ENCODE measurements at regions not wholly inside any gene's neighbourhood (a gene's known extent, or its start where the extent isn't known, plus 50 kb on each side); places are given as distances from the start of the nearest gene placed in this dataset.

DNA sequence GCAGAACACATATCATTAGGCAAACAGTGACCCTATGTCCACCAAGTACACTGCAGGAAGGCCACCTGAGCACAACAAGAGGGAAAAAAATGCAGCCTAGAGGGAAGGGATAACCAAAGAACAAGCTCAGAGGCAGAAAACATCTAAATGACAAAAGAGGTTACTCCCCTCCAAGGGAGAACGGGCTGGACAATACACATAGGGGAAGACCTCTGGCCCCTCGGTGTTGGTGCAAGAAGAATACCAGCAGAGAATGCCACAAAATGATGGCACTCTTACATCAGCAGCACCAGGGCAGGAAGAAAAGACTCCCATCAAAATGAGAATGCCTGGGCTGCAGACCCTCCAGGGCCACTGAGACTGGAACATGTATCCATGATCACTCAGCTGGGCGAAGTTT is 66.6 kb upstream of the OPCML start:
- Histone ChIP-seq H2BK12ac (ENCODE audit: insufficient read length, low read depth, low read length) (no peak overlapping the region), H2BK20ac (ENCODE audit: low read depth, low read length, poor library complexity, severe bottlenecking) (no peak overlapping the region), H3T11ph (ENCODE audit: low read length) (no peak overlapping the region), H2AFZ (ENCODE audit: low read length) (no peak overlapping the region), H3K27me3 (ENCODE audit: insufficient read depth, low read length) (no peaks in the 10 kb centered on the region), H3K23ac (ENCODE audit: insufficient read length, low read depth, low read length) (no peak overlapping the region), H2BK5ac (ENCODE audit: insufficient read length, low read length) (no peak overlapping the region), H4K5ac (ENCODE audit: insufficient read length, low read depth, low read length) (no peak overlapping the region), H3K27ac (ENCODE audit: insufficient read length, low read depth, low read length) (no peak overlapping the region), H2AK5ac (ENCODE audit: insufficient read length, low read length) (no peak overlapping the region), H3K23me2 (ENCODE audit: insufficient read length, low read depth, low read length, poor library complexity, severe bottlenecking) (no peaks in the 10 kb centered on the region), H3K9me3 (ENCODE audit: control insufficient read depth, low read depth, low read length) (no peaks in the 10 kb centered on the region), H3K14ac (ENCODE audit: insufficient read depth, low read length) (no peak overlapping the region), H3K79me2 (ENCODE audit: insufficient read depth, low read length) (no peaks in the 10 kb centered on the region), H3K56ac (ENCODE audit: insufficient read length, low read depth, low read length) (no peak overlapping the region), H3K79me1 (ENCODE audit: insufficient read depth, low read depth, low read length, poor library complexity, severe bottlenecking) (no peaks in the 10 kb centered on the region), H3K4me1 (ENCODE audit: insufficient read depth, low read length) (peaks cover 6% of the 10 kb centered on the region), H3K9ac (ENCODE audit: extremely low read depth, insufficient read length, low read length) (no peak overlapping the region), H2BK120ac (ENCODE audit: low read depth, low read length, poor library complexity, severe bottlenecking) (no peak overlapping the region), H4K91ac (ENCODE audit: insufficient read length, low read depth, low read length) (no peak overlapping the region), H4K8ac (replicated peaks; ENCODE audit: insufficient read length, low read depth, low read length) (no peak overlapping the region), H2BK15ac (ENCODE audit: low read depth, low read length) (no peak overlapping the region), H3K4ac (ENCODE audit: low read depth, low read length) (no peak overlapping the region), H3K4me2 (ENCODE audit: insufficient read depth, insufficient read length, low read length) (no peak overlapping the region), H3K18ac (ENCODE audit: insufficient read length, low read depth, low read length) (no peak overlapping the region), H4K20me1 (ENCODE audit: control insufficient read depth, insufficient read depth, insufficient read length) (no peaks in the 10 kb centered on the region)
- Mint-ChIP-seq H3K9me3 (no peaks in the 10 kb centered on the region), H3K36me3 (ENCODE audit: insufficient read depth in 1 of 3, low read depth in 3 of 3) (no peaks in the 10 kb centered on the region), H3K27ac (no peak overlapping the region), H3K4me1 (peaks cover 20 to 24% of the 10 kb centered on the region in 2 experiments), H3K27me3 (ENCODE audit: low read depth) (peaks cover 13% of the 10 kb centered on the region), H3K4me3 (no peak overlapping the region)
- DNase-seq: no peak
- WGBS (ENCODE audit: extremely low coverage, insufficient read length, low lambda C conversion rate): no CpG with 5 or more reads among the region's 3 CpGs
- TF ChIP-seq CTCF (conservative IDR thresholded peaks at IDR 0.05): no peak

All from H9 (cell line).